Stimulated activated naive CD4-positive, alpha-beta T cell treated with Interleukin-2 at 50 U/mL for 16 hours (primary cell): ENCODE measurements at regions not wholly inside any gene's neighbourhood (a gene's known extent, or its start where the extent isn't known, plus 50 kb on each side); places are given as distances from the start of the nearest gene placed in this dataset.

Source experiments
- DNase-seq: peaks from one replicate; lab custom pipeline; 2025; lab: John Stamatoyannopoulos, UW

- DNase-seq, result no peak
Observed at GRCh38 chr4:74651198-74651597, 143.1 kb downstream of the BTC start.

DNA sequence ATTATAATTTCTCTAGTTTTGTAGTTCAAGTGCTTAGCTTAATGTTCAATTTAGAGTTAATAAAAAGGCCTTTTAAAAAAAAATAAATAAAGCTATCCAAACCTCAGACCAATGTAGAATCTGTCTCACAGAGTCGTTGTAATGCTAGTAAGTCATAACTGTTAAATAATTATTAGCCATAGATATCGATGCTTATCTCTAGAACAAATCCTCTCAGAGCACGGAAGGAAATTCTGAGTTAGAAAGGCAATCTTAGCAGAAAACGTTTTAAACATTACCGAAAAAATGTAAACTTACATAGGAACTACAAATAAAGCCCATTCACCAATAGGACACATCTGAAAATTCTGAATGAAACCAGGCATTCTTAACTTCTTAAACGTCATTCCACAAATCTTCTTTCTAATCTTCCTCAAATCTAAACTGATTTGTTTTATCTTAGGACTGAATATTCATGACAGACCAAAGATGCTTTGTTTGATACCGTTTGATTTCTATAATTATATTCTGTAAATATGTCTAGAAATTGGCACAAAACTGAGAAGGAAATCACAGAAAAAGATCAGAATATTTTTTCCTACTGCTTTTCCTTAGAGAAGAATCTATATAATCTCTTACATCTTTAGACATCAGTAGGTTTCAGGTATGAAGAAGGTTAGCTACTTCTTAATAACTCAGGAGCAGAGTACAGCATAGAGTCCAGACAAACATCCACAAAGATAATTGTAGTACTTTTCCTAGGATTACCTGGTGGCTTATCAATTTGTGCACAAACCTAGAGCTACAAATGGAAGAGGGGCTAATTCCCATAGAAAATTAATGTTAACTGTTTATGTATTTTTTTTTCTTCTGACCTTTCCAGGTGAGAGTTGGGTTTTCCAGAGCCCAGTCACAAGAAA, 140.7 kb downstream of the BTC start:
- DNase-seq, result no peak

- DNase-seq, result no peak
Observed at GRCh38 chr4:74654230-74654681, 140.1 kb downstream of the BTC start.

- no peak for DNase-seq
Observed at GRCh38 chr4:74656596-74656995, 137.7 kb downstream of the BTC start.

GRCh38 chr4:74658116-74658515, 136.2 kb downstream of the BTC start:
- no peak for DNase-seq

DNA sequence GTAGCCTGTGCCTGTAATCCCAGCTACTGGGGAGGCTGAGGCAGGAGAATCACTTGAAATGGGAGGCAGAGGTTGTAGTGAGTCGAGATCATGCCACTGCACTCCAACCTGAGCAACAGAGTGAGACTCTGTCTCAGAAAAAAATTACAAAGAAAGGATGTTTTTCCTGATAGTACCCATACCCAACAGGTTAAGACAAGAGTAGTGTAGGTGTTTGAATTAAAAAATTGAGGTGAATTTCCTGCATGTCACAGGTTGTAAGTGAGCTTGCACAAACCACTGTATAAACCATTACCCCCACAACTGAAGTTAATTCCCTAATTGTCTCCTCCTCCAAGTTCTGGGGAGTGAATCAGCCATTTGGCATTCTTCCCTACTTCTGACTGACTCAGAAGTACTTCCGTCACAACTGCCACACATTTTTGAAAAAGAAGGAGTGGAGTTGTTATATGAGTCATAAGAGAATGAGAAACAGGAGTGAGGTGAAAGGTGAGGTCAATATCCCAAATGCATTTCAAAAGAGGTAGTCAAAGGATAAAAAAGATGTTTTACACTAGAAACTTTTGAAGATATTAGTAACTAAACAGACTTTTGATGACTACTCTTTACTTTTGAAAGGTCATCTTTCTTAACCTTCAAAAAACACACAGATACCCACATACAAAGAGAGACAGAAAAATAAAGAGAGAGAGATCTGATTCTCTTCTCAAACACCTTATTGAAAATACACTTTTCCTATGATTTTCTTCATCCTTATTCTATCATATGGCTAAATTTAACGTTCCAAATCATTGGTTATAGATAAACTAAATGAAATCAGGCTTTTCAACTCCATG, 134.5 kb downstream of the BTC start:
- no peak for DNase-seq

GRCh38 chr4:74660866-74661265, 133.5 kb downstream of the BTC start:
- DNase-seq, result no peak

GRCh38 chr4:74661427-74662201, 132.7 kb downstream of the BTC start:
- no peak for DNase-seq

GRCh38 chr4:74663631-74664030, 130.7 kb downstream of the BTC start:
- no peak for DNase-seq

- DNase-seq, result no peak
Observed at GRCh38 chr4:74665346-74665745, 129.0 kb downstream of the BTC start.

DNA sequence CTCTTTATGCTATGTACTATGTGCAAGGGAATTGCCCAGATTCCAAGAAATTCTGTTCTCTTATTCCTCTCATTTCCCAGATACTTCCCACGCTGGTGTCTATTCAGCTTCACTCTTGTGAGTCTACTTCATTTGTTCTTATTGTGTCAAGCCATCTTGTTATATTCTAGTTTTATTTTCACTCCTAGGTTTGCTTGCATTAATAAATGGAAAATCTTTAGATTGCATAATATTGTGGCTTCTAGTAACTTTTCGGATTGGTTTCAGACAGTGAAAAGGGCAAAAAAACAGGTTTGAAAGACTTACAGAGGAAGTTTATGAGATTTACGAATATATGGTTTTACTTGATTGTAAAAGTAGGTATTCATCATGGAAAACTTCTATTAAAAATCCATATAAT, 128.4 kb downstream of the BTC start:
- DNase-seq, result no peak

- no peak for DNase-seq
Observed at GRCh38 chr4:74667438-74667837, 126.9 kb downstream of the BTC start.

- no peak for DNase-seq
Observed at GRCh38 chr4:74667944-74668343, 126.4 kb downstream of the BTC start.

DNA sequence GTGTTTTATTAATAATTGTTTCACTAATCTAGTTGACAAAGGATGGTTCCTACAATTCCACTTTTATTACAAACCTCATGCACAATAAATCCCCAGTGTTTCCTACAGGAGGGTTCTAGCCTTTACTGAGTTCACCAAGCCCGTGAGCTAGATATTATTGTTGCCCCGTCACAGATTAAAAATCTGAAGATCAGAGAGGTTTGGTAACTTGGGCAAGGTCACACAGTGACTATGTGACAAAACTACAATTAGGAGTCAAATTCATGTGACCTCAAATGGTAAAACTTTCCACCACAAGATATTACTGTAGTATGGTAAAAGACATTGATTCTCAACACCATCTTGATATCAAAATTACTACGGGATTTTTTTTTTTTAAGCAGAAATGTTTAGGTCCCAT, 124.6 kb downstream of the BTC start:
- DNase-seq, result no peak

- DNase-seq, result no peak
Observed at GRCh38 chr4:74670583-74670982, 123.7 kb downstream of the BTC start.

GRCh38 chr4:74671080-74671698, 123.1 kb downstream of the BTC start:
- DNase-seq, result peak; percentile 4

DNA sequence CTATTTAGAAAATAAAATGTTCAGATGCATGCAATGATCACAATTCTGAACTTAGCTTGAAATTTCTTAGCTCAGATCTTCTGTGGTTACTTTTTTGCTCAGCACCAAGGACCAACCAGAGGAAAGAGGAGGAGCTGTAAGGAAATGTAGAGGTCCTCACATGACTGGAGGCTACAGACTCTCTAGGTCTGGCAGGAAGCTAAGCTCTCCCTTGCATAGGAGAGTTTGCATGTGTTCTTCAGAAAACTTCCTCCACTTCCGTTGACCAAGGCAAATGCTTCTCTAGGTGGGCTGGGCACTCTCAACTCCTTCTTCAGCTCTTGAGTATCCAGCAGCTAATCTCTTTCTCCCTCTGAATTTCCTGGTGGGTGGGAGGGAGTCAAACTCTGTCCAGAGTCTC, 119.6 kb downstream of the BTC start:
- no peak for DNase-seq

DNA sequence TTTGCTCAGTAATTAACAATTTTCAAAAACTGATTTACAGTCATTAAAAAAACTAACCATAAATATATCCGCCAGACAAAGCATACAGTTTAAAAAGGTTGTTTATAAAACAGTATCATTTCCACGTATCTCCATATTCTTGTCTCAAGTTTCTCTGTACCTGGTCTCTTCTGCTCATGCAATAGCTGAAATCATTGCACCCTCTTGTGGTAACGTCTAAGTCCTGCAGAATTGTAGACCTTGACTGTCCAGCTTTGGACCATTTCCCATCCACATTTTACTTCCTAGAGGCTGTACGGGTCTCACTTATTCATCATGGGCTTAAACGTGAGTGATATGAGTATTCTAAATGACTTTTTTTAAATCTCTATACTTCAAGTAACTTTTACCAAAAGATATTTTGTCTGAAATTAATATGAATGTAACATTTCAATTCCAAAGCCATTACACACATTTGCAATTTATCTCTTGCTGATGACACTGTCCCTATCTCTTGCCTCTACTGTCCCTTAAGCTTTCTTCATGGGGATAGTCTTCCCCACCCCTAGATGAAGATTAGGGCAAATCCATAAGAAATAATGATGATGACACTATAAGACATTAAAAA, 118.5 kb downstream of the BTC start:
- no peak for DNase-seq

GRCh38 chr4:74682567-74683359, 111.6 kb downstream of the BTC start:
- DNase-seq, result no peak

- DNase-seq, result no peak
Observed at GRCh38 chr4:74692972-74693371, 101.4 kb downstream of the BTC start.
